ENCODE measurements at regions not wholly inside any gene's neighbourhood (a gene's known extent, or its start where the extent isn't known, plus 50 kb on each side); places are given as distances from the start of the nearest gene placed in this dataset.

DNA sequence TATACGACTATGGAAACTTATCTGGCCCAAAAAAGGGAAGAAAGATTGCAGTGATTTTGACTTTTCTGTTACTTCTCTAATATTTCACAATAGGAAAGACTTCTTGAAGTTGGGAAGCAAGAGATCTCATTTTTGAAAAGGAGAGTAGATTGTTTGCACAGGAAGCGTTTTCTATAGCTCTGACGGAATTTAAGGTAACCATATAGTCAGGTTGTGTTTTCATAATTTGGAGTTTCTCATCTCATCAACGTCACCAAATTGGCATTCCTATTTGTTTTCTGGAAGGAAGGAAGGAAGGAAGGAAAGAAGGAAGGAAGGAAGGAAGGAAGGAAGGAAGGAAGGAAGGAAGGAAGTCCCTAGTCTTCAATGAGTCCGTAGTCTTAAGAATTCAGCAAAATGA, 732.0 kb downstream of the XPNPEP1 start:
- Histone ChIP-seq H2AK9ac (replicated peaks; ENCODE audit: low read depth, low read length, poor library complexity) (no peak overlapping the region), H2BK120ac (ENCODE audit: low read depth, low read length) (no peak overlapping the region), H3K9me1 (ENCODE audit: insufficient read depth, low read length) (peaks cover 8% of the 10 kb centered on the region), H2BK20ac (ENCODE audit: low read depth, low read length) (no peak overlapping the region), H2BK15ac (ENCODE audit: low read depth, low read length) (no peak overlapping the region), H3K27me3 (ENCODE audit: control insufficient read depth, insufficient read depth, low read length) (no peaks in the 10 kb centered on the region), H3K56ac (ENCODE audit: extremely low read depth, insufficient read depth, low read length) (no peak overlapping the region), H4K91ac (ENCODE audit: insufficient read depth, low read depth, low read length) (no peak overlapping the region), H3K4me1 (ENCODE audit: control insufficient read depth, insufficient read depth, low read length) (peaks cover 6% of the 10 kb centered on the region), H4K20me1 (ENCODE audit: insufficient read depth, low read length) (no peaks in the 10 kb centered on the region), H4K8ac (ENCODE audit: low read depth in 2 of 2, low read length in 2 of 2) (no peak overlapping the region), H4K5ac (ENCODE audit: low read depth, low read length) (no peak overlapping the region), H3K27ac (ENCODE audit: insufficient read depth, low read length) (no peak overlapping the region), H3K4me3 (ENCODE audit: insufficient read depth, low read depth, low read length) (no peak overlapping the region), H3K4me2 (ENCODE audit: low read depth, low read length) (no peak overlapping the region), H3K23ac (ENCODE audit: low read depth, low read length) (no peak overlapping the region), H3K9me3 (ENCODE audit: control insufficient read depth, insufficient read depth, low read length) (peaks cover 6% of the 10 kb centered on the region; the same call in 1 of the 2 replicates), H3K14ac (replicated peaks; ENCODE audit: low read depth, low read length) (no peak overlapping the region), H2BK5ac (ENCODE audit: low read depth, low read length, poor library complexity, severe bottlenecking) (no peak overlapping the region), H3K18ac (ENCODE audit: low read depth, low read length) (no peak overlapping the region), H3K36me3 (ENCODE audit: control insufficient read depth, insufficient read depth, low read length) (no peaks in the 10 kb centered on the region), H3K9ac (ENCODE audit: low read depth, low read length) (no peak overlapping the region), H2AK5ac (ENCODE audit: low read depth, low read length) (no peak overlapping the region), H2AFZ (replicated peaks; ENCODE audit: low read length, poor library complexity) (no peak overlapping the region), H3K4ac (ENCODE audit: low read depth, low read length) (no peak overlapping the region), H3K79me1 (ENCODE audit: low read depth in 1 of 2, low read length in 2 of 2) (no peaks in the 10 kb centered on the region)
- intact Hi-C loops (cut with micrococcal nuclease): no loop called here
- no peak for ATAC-seq (ENCODE audit: low read depth)
- no CpG with 5 or more reads among the region's 5 CpGs for WGBS, 2 experiments (ENCODE audit: extremely low coverage in 2 of 2, insufficient read length in 1 of 2)
- ChIA-PET CTCF (interaction anchor here (1.2 kb wide), 1 partner anchor 10 kb away, joined by 3 read pairs; no protein-coding TSS in a partner anchor), POLR2A (ENCODE audit: unreplicated experiment) (no interaction called here)
- DNase-seq: no peak
- in situ Hi-C loops (cut with MboI; ENCODE audit: low sequenced_read_pairs): no loop called here
- dilution Hi-C loops (cut with HindIII; ENCODE audit: low sequenced_read_pairs, unreplicated experiment): no loop called here
- no TSS peak for BruUV-seq (replicated peaks)
- TF ChIP-seq MXI1 (IDR thresholded peaks at IDR 0.05; ENCODE audit: borderline replicate concordance, low read depth, low read length) (no peak), CEBPB (IDR thresholded peaks at IDR 0.05; ENCODE audit: low read depth, low read length) (peak; percentile 29; the same call in 1 of the 2 replicates)

Measured in IMR-90 (cell line).